T-cell (primary cell): ENCODE measurements at regions not wholly inside any gene's neighbourhood (a gene's known extent, or its start where the extent isn't known, plus 50 kb on each side); places are given as distances from the start of the nearest gene placed in this dataset.
"Not testable (repeated sequence)": the region's sequence is repeated elsewhere in the genome, so short reads cannot be mapped to it uniquely, and the experiment has no call there.

ENCODE experiments used
- ATAC-seq, 4 experiments: fragments of 200-7000 bp in 3 of 4; fragments of 150-1000 bp in 1 of 4; cut with Tn5 transposase; replicated peaks in 1 of 4; 1 replicate in 3 of 4; 2 replicates in 1 of 4; pipeline ENCODE4 v1.10.0; 2021; ENCODE audit warnings: moderate library complexity in 3 of 4, mild to moderate bottlenecking in 2 of 4, moderate number of reproducible peaks in 1 of 4
- CTCF ChIA-PET, 2 donors: fragments of 300-600 bp; sonication (Branson Sonifier 250); formaldehyde crosslinking; loops; one replicate each; lab custom pipeline; 2022; ENCODE audit warnings: antibody characterized with exemption in 2 of 2; lab: Charles Lee
- POLR2A ChIA-PET, 2 donors: fragments of 300-600 bp; sonication (Branson Sonifier 250); formaldehyde crosslinking; loops; one replicate each; lab custom pipeline; 2022; ENCODE audit warnings: antibody characterized with exemption in 2 of 2; lab: Charles Lee
- DNase-seq, 35 experiments: peaks; one replicate each; pipeline versions ENCODE4 v3.0.0 to v3.0.0-alpha.2; 2013 to 2023
- H3K27ac ChIP-seq: one replicate; pipeline ENCODE4 v1.5.1; 2013; ENCODE audit warnings: low read length
- H3K27me3 ChIP-seq, 2 experiments: replicated peaks in 1 of 2; 1 replicate in 1 of 2; 2 replicates in 1 of 2; pipeline versions ENCODE4 v1.6.1 to v1.7.0; 2013; ENCODE audit warnings: low read length in 1 of 2, mixed read lengths in 1 of 2; ENCODE audit not compliant: control insufficient read depth in 2 of 2, insufficient read depth in 2 of 2; ENCODE audit errors: extremely low read depth in 1 of 2
- H3K36me3 ChIP-seq, 2 donors: 1 replicate in 1 of 2; 2 replicates in 1 of 2; pipeline versions ENCODE4 v1.6.1 to v1.7.0; 2013; ENCODE audit warnings: low read length in 1 of 2; ENCODE audit not compliant: control insufficient read depth in 2 of 2, insufficient read depth in 1 of 2; ENCODE audit errors: extremely low read depth in 1 of 2
- H3K4me1 ChIP-seq, 2 experiments: 1 replicate in 1 of 2; 2 replicates in 1 of 2; pipeline versions ENCODE4 v1.6.1 to v1.7.0; 2013; ENCODE audit warnings: low read length in 2 of 2, mixed read lengths in 1 of 2; ENCODE audit not compliant: insufficient read depth in 2 of 2, control insufficient read depth in 1 of 2; ENCODE audit errors: extremely low read depth in 1 of 2
- H3K4me3 ChIP-seq, 2 donors: 1 replicate in 1 of 2; 2 replicates in 1 of 2; pipeline versions ENCODE4 v1.5.1 to v1.7.0; 2013; ENCODE audit warnings: mild to moderate bottlenecking in 2 of 2, low read length in 1 of 2, moderate library complexity in 1 of 2; ENCODE audit not compliant: control insufficient read depth in 1 of 2; ENCODE audit errors: extremely low read depth in 1 of 2
- H3K9me3 ChIP-seq: 2 replicates; pipeline ENCODE4 v1.7.0; 2013
- H3K27ac Mint-ChIP-seq, 2 donors: one replicate each; pipeline ENCODE4 v1.8.0; 2020 to 2021; ENCODE audit warnings: mild to moderate bottlenecking in 2 of 2, mixed read lengths in 2 of 2
- H3K27me3 Mint-ChIP-seq, 2 donors: one replicate each; pipeline ENCODE4 v1.8.0; 2021 to 2022; ENCODE audit warnings: mixed read lengths in 2 of 2
- H3K36me3 Mint-ChIP-seq: one replicate; pipeline ENCODE4 v1.8.0; 2021; ENCODE audit warnings: mixed read lengths
- H3K4me1 Mint-ChIP-seq, 3 donors: one replicate each; pipeline ENCODE4 v1.8.0; 2020 to 2022; ENCODE audit warnings: mixed read lengths in 3 of 3, mild to moderate bottlenecking in 1 of 3
- H3K4me3 Mint-ChIP-seq, 3 donors: one replicate each; pipeline ENCODE4 v1.8.0; 2020 to 2022; ENCODE audit warnings: mild to moderate bottlenecking in 3 of 3, mixed read lengths in 3 of 3, moderate library complexity in 3 of 3
- H3K9me3 Mint-ChIP-seq, 3 donors: one replicate each; pipeline ENCODE4 v1.8.0; 2020 to 2022; ENCODE audit warnings: mixed read lengths in 3 of 3
- WGBS: methylation state at CpG from one replicate; pipeline ENCODE4 v1.1.5; 2013; ENCODE audit warnings: missing lambda C conversion rate; ENCODE audit not compliant: insufficient coverage; 5-methylcytosine and 5-hydroxymethylcytosine counted together

DNA sequence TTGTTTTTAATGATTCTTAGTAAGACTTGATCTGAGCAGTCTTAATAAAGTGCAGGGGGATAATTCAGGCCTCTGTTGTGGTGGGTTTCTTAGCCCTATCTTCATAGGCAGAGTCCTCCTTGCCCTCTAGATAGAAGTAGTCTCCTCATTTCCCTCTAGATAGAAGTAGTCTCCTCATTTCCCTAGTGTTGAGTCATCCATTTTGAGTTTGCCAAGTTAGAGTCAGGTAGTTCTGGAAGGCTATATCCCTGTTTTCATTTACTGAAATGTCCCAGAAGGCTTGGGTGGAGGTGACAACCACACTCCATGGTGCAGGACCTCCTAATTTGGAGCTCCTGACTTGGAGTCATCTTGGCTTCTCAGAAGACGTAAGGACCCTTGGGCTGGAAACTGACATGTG, 384.6 kb downstream of the MLLT3 start:
- H3K27me3 Mint-ChIP-seq, result no peaks in the 10 kb centered on the region
- Histone ChIP-seq H3K4me1 (peaks cover 11 to 12% of the 10 kb centered on the region in 2 experiments), H3K9me3 (no peaks in the 10 kb centered on the region), H3K27me3 (no peaks in the 10 kb centered on the region), H3K36me3 (no peaks in the 10 kb centered on the region), H3K27ac (no peak overlapping the region), H3K4me3 (no peak overlapping the region)
- no peak overlapping the region for H3K4me3 Mint-ChIP-seq
- 100% methylated on average over 1 of the region's 1 CpG for WGBS
- H3K9me3 Mint-ChIP-seq, result peaks cover 4 to 6% (median 5%) of the 10 kb centered on the region in 3 donors
- DNase-seq (no peak), ATAC-seq (no peak)
- H3K4me1 Mint-ChIP-seq, result peaks cover 38 to 58% (median 39%) of the 10 kb centered on the region in 3 donors
- ChIA-PET POLR2A (no interaction called here), CTCF (no interaction called here)
- no peak overlapping the region for H3K27ac Mint-ChIP-seq
- peaks cover 3% of the 10 kb centered on the region for H3K36me3 Mint-ChIP-seq

DNA sequence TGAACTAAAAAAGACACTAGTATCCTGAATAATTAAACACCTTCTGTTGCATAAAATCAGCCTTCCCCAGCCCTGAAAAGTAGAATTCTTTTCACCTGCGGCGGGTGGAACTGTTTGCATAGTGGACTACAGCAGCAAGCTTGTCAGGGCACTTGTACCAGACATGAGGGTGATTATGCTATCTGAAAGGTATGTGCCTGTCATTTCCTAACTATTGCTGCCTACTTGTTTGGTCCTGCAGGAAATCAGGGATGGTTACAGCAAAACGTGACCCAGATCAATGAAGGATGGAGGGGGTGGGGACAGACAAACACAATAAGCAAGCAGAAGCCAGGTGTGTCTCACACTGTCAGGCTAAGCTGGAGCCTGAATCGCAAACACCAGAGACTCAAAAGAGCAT, 385.6 kb downstream of the MLLT3 start:
- Histone ChIP-seq H3K4me3 (no peak overlapping the region), H3K27ac (no peak overlapping the region), H3K9me3 (no peaks in the 10 kb centered on the region), H3K27me3 (no peaks in the 10 kb centered on the region), H3K36me3 (no peaks in the 10 kb centered on the region), H3K4me1 (peaks cover 2 to 3% of the 10 kb centered on the region in 2 experiments)
- ChIA-PET POLR2A (no interaction called here), CTCF (no interaction called here)
- DNase-seq (no peak), ATAC-seq (no peak)
- peaks cover 3% of the 10 kb centered on the region for H3K36me3 Mint-ChIP-seq
- peaks cover 4 to 11% (median 5%) of the 10 kb centered on the region in 3 donors for H3K9me3 Mint-ChIP-seq
- no peaks in the 10 kb centered on the region for H3K27me3 Mint-ChIP-seq
- H3K27ac Mint-ChIP-seq, result no peak overlapping the region
- no peak overlapping the region for H3K4me3 Mint-ChIP-seq
- WGBS, result 83% methylated on average over 3 of the region's 4 CpGs
- peaks cover 28 to 48% (median 29%) of the 10 kb centered on the region in 3 donors for H3K4me1 Mint-ChIP-seq

DNA sequence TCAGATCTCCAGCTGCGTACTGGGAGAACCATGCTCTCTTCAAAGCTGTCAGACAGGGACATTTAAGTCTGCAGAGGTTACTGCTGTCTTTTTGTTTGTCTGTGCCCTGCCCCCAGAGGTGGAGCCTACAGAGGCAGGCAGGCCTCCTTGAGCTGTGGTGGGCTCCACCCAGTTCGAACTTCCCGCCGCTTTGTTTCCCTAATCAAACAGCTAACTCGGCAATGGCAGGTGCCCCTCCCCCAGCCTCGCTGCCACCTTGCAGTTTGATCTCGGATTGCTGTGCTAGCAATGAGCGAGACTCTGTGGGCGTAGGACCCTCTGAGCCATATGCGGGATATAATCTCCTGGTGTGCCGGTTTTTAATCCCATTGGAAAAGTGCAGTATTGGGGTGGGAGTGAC, 387.1 kb downstream of the MLLT3 start:
- H3K36me3 Mint-ChIP-seq, H3K27ac ChIP-seq, DNase-seq, H3K36me3 ChIP-seq, POLR2A ChIA-PET, H3K9me3 ChIP-seq, H3K27me3 Mint-ChIP-seq, H3K27ac Mint-ChIP-seq, H3K4me3 Mint-ChIP-seq, H3K4me3 ChIP-seq, H3K4me1 ChIP-seq, ATAC-seq, H3K27me3 ChIP-seq: not testable (repeated sequence)
- H3K4me1 Mint-ChIP-seq, result peaks cover 15 to 33% (median 15%) of the 10 kb centered on the region in 3 donors
- H3K9me3 Mint-ChIP-seq, result peaks cover 4 to 11% (median 10%) of the 10 kb centered on the region in 3 donors
- WGBS, result 93% methylated on average over 5 of the region's 11 CpGs
- CTCF ChIA-PET, result interaction anchor here in 1 of 2 donors (0.6 kb wide), 1 partner anchor 1435 kb away, joined by 3 read pairs; no protein-coding TSS in a partner anchor

DNA sequence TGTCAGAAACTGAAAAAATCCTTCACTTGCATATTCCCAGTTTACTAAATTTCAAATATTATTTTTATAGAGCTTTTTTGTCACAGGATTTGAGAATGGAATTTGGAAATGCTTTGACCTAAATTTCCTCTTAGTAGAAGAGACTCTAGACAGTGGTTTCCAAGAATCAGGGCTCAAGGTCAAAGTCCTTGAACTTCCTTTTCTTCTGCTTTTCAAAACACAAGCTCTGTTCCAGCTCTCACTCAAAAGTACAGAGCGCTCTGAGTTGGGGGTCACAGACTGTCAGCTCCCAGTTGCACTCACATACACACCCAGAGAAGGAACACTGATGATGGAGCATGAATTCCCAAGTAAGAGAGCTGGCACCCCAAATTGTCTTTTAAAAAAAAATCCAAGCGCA, 394.2 kb downstream of the MLLT3 start:
- no peaks in the 10 kb centered on the region for H3K27me3 Mint-ChIP-seq
- peak overlapping the region in 1 of 3 donors; percentile 39 for H3K4me3 Mint-ChIP-seq
- WGBS, result 100% methylated on average over 1 of the region's 2 CpGs
- CTCF ChIA-PET, result interaction anchor here in 1 of 2 donors (0.6 kb wide), 1 partner anchor 711 kb away, joined by 3 read pairs; no protein-coding TSS in a partner anchor
- ATAC-seq (no peak), DNase-seq (no peak)
- peak overlapping the region in 1 of 2 donors; percentile 29 for H3K27ac Mint-ChIP-seq
- H3K27me3 ChIP-seq, result no peaks in the 10 kb centered on the region
- H3K9me3 Mint-ChIP-seq, result peaks cover 0 to 11% (median 5%) of the 10 kb centered on the region in 3 donors
- H3K36me3 ChIP-seq, result no peaks in the 10 kb centered on the region
- H3K4me1 ChIP-seq, result peaks cover 4 to 5% of the 10 kb centered on the region in 2 experiments
- POLR2A ChIA-PET, result no interaction called here
- no peak overlapping the region for H3K4me3 ChIP-seq
- no peaks in the 10 kb centered on the region for H3K9me3 ChIP-seq
- no peaks in the 10 kb centered on the region for H3K36me3 Mint-ChIP-seq
- no peak overlapping the region for H3K27ac ChIP-seq
- H3K4me1 Mint-ChIP-seq, result peaks cover 22 to 54% (median 36%) of the 10 kb centered on the region in 3 donors

DNA sequence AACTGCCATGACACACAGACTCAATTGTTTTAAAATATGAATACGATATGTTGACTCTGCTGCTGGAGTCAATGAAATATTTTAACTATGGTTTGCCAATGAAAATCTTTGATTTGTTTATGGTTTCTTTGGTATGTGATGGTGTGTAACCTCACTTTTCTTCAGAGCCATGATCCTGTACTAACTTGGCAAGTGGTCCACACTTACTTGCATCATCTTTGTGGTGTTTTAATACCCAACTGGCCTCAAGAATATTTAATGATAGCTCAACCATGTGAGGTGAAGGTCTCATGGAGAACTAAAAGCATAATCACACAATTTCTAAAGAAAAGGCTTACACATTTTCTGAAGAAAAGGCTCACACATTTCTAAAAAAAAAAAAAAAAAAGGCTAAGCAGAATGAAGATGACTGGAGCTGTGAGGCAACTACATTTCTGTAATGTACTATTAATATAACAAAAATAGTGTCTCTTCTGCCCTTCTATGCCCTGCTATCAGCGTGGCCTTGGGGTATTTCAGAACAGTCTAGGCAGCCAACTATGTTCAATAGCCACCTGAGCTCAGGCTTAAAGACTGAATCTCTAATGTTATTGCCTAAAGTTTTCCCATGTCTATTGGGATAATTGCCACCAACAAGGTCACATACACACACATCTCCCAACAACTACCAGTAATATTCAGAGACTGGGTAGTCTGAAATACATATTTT, 395.0 kb downstream of the MLLT3 start:
- no peak overlapping the region for H3K27ac Mint-ChIP-seq
- ChIA-PET CTCF (interaction anchor here in 1 of 2 donors (0.6 kb wide), 1 partner anchor 712 kb away, joined by 3 read pairs; no protein-coding TSS in a partner anchor), POLR2A (interaction anchor here in 1 of 2 donors (0.7 kb wide), 1 partner anchor 76 kb away, joined by 10 read pairs; no protein-coding TSS in a partner anchor)
- Histone ChIP-seq H3K27ac (no peak overlapping the region), H3K4me1 (peaks cover 4 to 5% of the 10 kb centered on the region in 2 experiments), H3K9me3 (no peaks in the 10 kb centered on the region), H3K27me3 (no peaks in the 10 kb centered on the region), H3K36me3 (no peaks in the 10 kb centered on the region), H3K4me3 (no peak overlapping the region)
- DNase-seq (no peak), ATAC-seq (no peak)
- 100% methylated on average over 1 of the region's 2 CpGs for WGBS
- H3K4me3 Mint-ChIP-seq, result peak overlapping the region in 1 of 3 donors; percentile 39
- H3K36me3 Mint-ChIP-seq, result no peaks in the 10 kb centered on the region
- H3K9me3 Mint-ChIP-seq, result peaks cover 0 to 6% (median 5%) of the 10 kb centered on the region in 3 donors
- H3K4me1 Mint-ChIP-seq, result peaks cover 22 to 55% (median 36%) of the 10 kb centered on the region in 3 donors
- H3K27me3 Mint-ChIP-seq, result no peaks in the 10 kb centered on the region

DNA sequence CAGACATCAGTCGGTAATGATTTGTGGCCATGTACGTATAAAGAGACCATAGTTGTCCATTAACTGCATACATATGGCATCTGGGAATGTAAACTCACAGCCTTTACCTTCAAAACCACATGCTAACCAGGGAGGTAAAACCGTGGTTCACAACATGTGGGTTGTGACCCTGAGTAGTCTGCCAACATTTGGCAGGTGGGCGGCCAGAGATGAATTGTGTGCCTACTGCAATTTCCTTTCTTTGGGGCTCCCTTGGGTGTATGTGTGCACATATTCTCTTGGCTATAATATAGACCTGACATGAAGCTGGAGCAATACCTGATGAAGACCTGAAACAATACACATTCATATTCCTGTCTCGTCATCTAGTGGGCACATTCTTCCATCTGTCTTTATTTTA, 396.0 kb downstream of the MLLT3 start:
- H3K27me3 ChIP-seq, result no peaks in the 10 kb centered on the region
- no peaks in the 10 kb centered on the region for H3K36me3 ChIP-seq
- ChIA-PET CTCF (no interaction called here), POLR2A (interaction anchor here in 1 of 2 donors (0.6 kb wide), 1 partner anchor 182 kb away, joined by 4 read pairs; no protein-coding TSS in a partner anchor)
- ATAC-seq, result no peak
- no peak overlapping the region for H3K27ac ChIP-seq
- no peak for DNase-seq
- H3K27me3 Mint-ChIP-seq, result no peaks in the 10 kb centered on the region
- H3K27ac Mint-ChIP-seq, result no peak overlapping the region
- no peak overlapping the region for H3K4me3 ChIP-seq
- H3K9me3 ChIP-seq, result no peaks in the 10 kb centered on the region
- no peaks in the 10 kb centered on the region for H3K36me3 Mint-ChIP-seq
- WGBS, result 100% methylated on average over 2 of the region's 5 CpGs
- H3K9me3 Mint-ChIP-seq, result peaks cover 0 to 5% (median 5%) of the 10 kb centered on the region in 3 donors
- H3K4me1 Mint-ChIP-seq, result peaks cover 23 to 65% (median 41%) of the 10 kb centered on the region in 3 donors
- peaks cover 5 to 7% of the 10 kb centered on the region in 2 experiments for H3K4me1 ChIP-seq
- H3K4me3 Mint-ChIP-seq, result no peak overlapping the region
